ENCODE measurements at regions not wholly inside any gene's neighbourhood (a gene's known extent, or its start where the extent isn't known, plus 50 kb on each side); places are given as distances from the start of the nearest gene placed in this dataset.
"Not testable (repeated sequence)": the region's sequence is repeated elsewhere in the genome, so short reads cannot be mapped to it uniquely, and the experiment has no call there.

DNA sequence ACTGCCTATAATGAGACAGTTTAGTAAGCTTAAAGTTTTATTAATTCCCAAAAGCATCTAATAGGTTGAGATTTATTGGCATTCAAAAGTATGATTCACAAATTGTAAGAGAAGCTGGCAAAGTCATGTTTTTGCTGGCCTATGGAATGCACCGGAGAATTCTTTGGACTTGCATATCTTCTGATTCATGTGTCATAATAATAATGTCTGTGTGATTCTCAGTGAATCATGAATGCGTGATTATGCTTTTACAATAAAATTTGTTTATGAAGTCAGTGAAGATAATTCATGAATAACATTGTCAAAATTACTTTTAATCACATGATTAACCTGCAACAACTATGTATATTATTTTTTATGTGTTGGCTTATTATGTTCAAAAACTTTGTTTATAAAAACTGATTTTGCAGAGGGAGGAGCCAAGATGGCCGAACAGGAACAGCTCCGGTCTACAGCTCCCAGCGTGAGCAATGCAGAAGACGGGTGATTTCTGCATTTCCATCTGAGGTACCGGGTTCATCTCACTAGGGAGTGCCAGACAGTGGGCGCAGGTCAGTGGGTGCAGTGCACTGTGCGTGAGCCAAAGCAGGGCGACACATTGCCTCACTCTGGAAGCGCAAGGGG, 389.2 kb downstream of the SRGAP2C start:
- TF ChIP-seq, protein P1, sequence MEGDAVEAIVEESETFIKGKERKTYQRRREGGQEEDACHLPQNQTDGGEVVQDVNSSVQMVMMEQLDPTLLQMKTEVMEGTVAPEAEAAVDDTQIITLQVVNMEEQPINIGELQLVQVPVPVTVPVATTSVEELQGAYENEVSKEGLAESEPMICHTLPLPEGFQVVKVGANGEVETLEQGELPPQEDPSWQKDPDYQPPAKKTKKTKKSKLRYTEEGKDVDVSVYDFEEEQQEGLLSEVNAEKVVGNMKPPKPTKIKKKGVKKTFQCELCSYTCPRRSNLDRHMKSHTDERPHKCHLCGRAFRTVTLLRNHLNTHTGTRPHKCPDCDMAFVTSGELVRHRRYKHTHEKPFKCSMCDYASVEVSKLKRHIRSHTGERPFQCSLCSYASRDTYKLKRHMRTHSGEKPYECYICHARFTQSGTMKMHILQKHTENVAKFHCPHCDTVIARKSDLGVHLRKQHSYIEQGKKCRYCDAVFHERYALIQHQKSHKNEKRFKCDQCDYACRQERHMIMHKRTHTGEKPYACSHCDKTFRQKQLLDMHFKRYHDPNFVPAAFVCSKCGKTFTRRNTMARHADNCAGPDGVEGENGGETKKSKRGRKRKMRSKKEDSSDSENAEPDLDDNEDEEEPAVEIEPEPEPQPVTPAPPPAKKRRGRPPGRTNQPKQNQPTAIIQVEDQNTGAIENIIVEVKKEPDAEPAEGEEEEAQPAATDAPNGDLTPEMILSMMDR (IDR thresholded peaks at IDR 0.05) = not testable (repeated sequence)
- TF ChIP-seq EP300, POLR2A, POLR2AphosphoS5 (IDR thresholded peaks at IDR 0.05): not testable (repeated sequence)

Measured in upper lobe of left lung (tissue), 4 donors.